ENCODE measurements at regions not wholly inside any gene's neighbourhood (a gene's known extent, or its start where the extent isn't known, plus 50 kb on each side); places are given as distances from the start of the nearest gene placed in this dataset.

GRCh38 chr2:22078701-22079100 lies 954.9 kb downstream of the TDRD15 start:
- TF ChIP-seq CTCF (IDR thresholded peaks at IDR 0.05) (no peak), POLR2AphosphoS5 (IDR thresholded peaks at IDR 0.05; ENCODE audit: insufficient read depth in 1 of 2, low read depth in 1 of 2) (no peak), POLR2A (IDR thresholded peaks at IDR 0.05) (no peak)

All from vagina (tissue), 2 donors.